Natural killer cell (primary cell): ENCODE measurements at regions not wholly inside any gene's neighbourhood (a gene's known extent, or its start where the extent isn't known, plus 50 kb on each side); places are given as distances from the start of the nearest gene placed in this dataset.

Experiments used
- ATAC-seq, 3 donors: fragments of 150-1000 bp in 2 of 3; fragments of 200-7000 bp in 1 of 3; cut with Tn5 transposase; 1 replicate in 1 of 3; 2 replicates in 2 of 3; pipeline ENCODE4 v1.10.0; 2021; ENCODE audit warnings: mild to moderate bottlenecking in 2 of 3, moderate library complexity in 2 of 3
- DNase-seq, 2 donors: peaks; one replicate each; pipeline versions ENCODE4 v3.0.0 to v3.0.0-alpha.2; 2013 to 2021; ENCODE audit warnings: mixed read lengths in 1 of 2
- H3K27ac ChIP-seq: one replicate; pipeline ENCODE4 v1.5.1; 2013; ENCODE audit warnings: mild to moderate bottlenecking, low read length
- H3K27me3 ChIP-seq: one replicate; pipeline ENCODE4 v1.6.1; 2013; ENCODE audit warnings: low read length; ENCODE audit not compliant: control insufficient read depth, insufficient read depth
- H3K36me3 ChIP-seq: one replicate; pipeline ENCODE4 v1.6.1; 2013; ENCODE audit warnings: low read length; ENCODE audit not compliant: control insufficient read depth, insufficient read depth
- H3K4me1 ChIP-seq: one replicate; pipeline ENCODE4 v1.6.1; 2013; ENCODE audit warnings: low read length; ENCODE audit not compliant: control insufficient read depth, insufficient read depth
- H3K4me3 ChIP-seq: one replicate; pipeline ENCODE4 v1.5.1; 2013; ENCODE audit warnings: low read length
- H3K9me3 ChIP-seq: one replicate; pipeline ENCODE4 v1.6.1; 2013; ENCODE audit warnings: low read length; ENCODE audit not compliant: control insufficient read depth, insufficient read depth
- H3K27ac Mint-ChIP-seq, 2 donors: one replicate each; pipeline ENCODE4 v1.8.0; 2022; ENCODE audit warnings: mild to moderate bottlenecking in 2 of 2, mixed read lengths in 2 of 2, moderate library complexity in 1 of 2
- H3K27me3 Mint-ChIP-seq, 2 donors: one replicate each; pipeline ENCODE4 v1.8.0; 2022; ENCODE audit warnings: low read depth in 2 of 2, mixed read lengths in 2 of 2
- H3K36me3 Mint-ChIP-seq: one replicate; pipeline ENCODE4 v1.8.0; 2022; ENCODE audit warnings: mixed read lengths
- H3K4me1 Mint-ChIP-seq, 2 donors: one replicate each; pipeline ENCODE4 v1.8.0; 2022; ENCODE audit warnings: mixed read lengths in 2 of 2
- H3K4me3 Mint-ChIP-seq: one replicate; pipeline ENCODE4 v1.8.0; 2022; ENCODE audit warnings: mild to moderate bottlenecking, moderate library complexity, mixed read lengths
- H3K9me3 Mint-ChIP-seq, 2 donors: one replicate each; pipeline ENCODE4 v1.8.0; 2022; ENCODE audit warnings: mixed read lengths in 2 of 2
- WGBS: methylation state at CpG from one replicate; pipeline ENCODE4 v1.1.7; 2013; ENCODE audit warnings: missing lambda C conversion rate; ENCODE audit not compliant: insufficient coverage; 5-methylcytosine and 5-hydroxymethylcytosine counted together
- intact Hi-C: fragments of 100-400 bp; cut with micrococcal nuclease; formaldehyde crosslinking; loops from one replicate; pipeline ENCODE4 v1.14.2; 2022
- TF ChIP-seq, protein P1 (sequence below): fragments of 200-600 bp; IDR thresholded peaks from one replicate; pipeline ENCODE4 v1.8.0; 2022; ENCODE audit warnings: antibody characterized with exemption

GRCh38 chr13:81726037-81726726 lies 1385.3 kb upstream of the SPRY2 start:
- Histone ChIP-seq H3K9me3 (peaks cover 5% of the 10 kb centered on the region), H3K27me3 (no peaks in the 10 kb centered on the region), H3K27ac (no peak overlapping the region), H3K4me3 (no peak overlapping the region), H3K36me3 (no peaks in the 10 kb centered on the region), H3K4me1 (no peaks in the 10 kb centered on the region)
- no peak for ATAC-seq
- Mint-ChIP-seq H3K36me3 (peaks cover 4% of the 10 kb centered on the region), H3K4me3 (no peak overlapping the region), H3K4me1 (no peaks in the 10 kb centered on the region), H3K9me3 (peaks cover 18 to 23% of the 10 kb centered on the region in 2 donors), H3K27ac (no peak overlapping the region), H3K27me3 (no peaks in the 10 kb centered on the region)
- 94% methylated on average over 14 of the region's 14 CpGs for WGBS
- DNase-seq = no peak
- TF ChIP-seq, protein P1, sequence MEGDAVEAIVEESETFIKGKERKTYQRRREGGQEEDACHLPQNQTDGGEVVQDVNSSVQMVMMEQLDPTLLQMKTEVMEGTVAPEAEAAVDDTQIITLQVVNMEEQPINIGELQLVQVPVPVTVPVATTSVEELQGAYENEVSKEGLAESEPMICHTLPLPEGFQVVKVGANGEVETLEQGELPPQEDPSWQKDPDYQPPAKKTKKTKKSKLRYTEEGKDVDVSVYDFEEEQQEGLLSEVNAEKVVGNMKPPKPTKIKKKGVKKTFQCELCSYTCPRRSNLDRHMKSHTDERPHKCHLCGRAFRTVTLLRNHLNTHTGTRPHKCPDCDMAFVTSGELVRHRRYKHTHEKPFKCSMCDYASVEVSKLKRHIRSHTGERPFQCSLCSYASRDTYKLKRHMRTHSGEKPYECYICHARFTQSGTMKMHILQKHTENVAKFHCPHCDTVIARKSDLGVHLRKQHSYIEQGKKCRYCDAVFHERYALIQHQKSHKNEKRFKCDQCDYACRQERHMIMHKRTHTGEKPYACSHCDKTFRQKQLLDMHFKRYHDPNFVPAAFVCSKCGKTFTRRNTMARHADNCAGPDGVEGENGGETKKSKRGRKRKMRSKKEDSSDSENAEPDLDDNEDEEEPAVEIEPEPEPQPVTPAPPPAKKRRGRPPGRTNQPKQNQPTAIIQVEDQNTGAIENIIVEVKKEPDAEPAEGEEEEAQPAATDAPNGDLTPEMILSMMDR = no peak
- intact Hi-C loops = no loop called here

GRCh38 chr13:81722456-81722855 lies 1381.5 kb upstream of the SPRY2 start:
- TF ChIP-seq, protein P1 = no peak
- H3K4me1 ChIP-seq = no peaks in the 10 kb centered on the region
- no peak overlapping the region for H3K4me3 Mint-ChIP-seq
- DNase-seq (no peak), ATAC-seq (no peak)
- H3K9me3 ChIP-seq = peaks cover 5% of the 10 kb centered on the region
- no peaks in the 10 kb centered on the region for H3K36me3 Mint-ChIP-seq
- no CpG with 5 or more reads among the region's 1 CpG for WGBS
- no peak overlapping the region for H3K27ac ChIP-seq
- peaks cover 12 to 25% of the 10 kb centered on the region in 2 donors for H3K9me3 Mint-ChIP-seq
- H3K36me3 ChIP-seq = no peaks in the 10 kb centered on the region
- H3K4me1 Mint-ChIP-seq = no peaks in the 10 kb centered on the region
- no peak overlapping the region for H3K4me3 ChIP-seq
- no peak overlapping the region for H3K27ac Mint-ChIP-seq
- no peaks in the 10 kb centered on the region for H3K27me3 Mint-ChIP-seq
- intact Hi-C loops = no loop called here
- no peaks in the 10 kb centered on the region for H3K27me3 ChIP-seq

- peaks cover 5% of the 10 kb centered on the region for H3K9me3 ChIP-seq
- no peaks in the 10 kb centered on the region for H3K27me3 ChIP-seq
- Mint-ChIP-seq H3K4me1 (no peaks in the 10 kb centered on the region), H3K36me3 (no peaks in the 10 kb centered on the region), H3K27me3 (no peaks in the 10 kb centered on the region), H3K4me3 (no peak overlapping the region), H3K9me3 (peaks cover 9 to 22% of the 10 kb centered on the region in 2 donors), H3K27ac (no peak overlapping the region)
- ATAC-seq (no peak), DNase-seq (no peak)
- H3K4me3 ChIP-seq = no peak overlapping the region
- no peaks in the 10 kb centered on the region for H3K36me3 ChIP-seq
- no peaks in the 10 kb centered on the region for H3K4me1 ChIP-seq
- no peak overlapping the region for H3K27ac ChIP-seq
- intact Hi-C loops = no loop called here
- TF ChIP-seq, protein P1 = no peak
These were observed 1380.5 kb upstream of the SPRY2 start for GRCh38 chr13:81721400-81721799.

DNA sequence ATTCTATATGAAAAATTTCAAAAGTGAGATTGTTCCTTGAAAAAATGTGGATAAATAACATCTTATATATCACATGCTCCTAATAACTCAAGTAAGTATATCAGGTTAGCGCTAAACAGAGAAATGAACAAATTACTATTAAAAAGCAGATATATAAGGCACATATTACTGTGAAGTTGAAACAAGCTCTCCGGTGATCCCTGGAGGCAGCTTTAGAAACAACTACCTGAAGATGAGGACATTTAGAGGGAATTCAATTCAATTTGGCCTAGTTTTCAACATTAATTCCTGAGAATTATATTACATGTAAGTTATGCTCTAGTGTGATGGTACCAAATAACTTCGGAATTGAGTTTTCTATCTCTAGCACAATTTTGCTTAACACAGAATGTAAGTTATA lies 1373.6 kb upstream of the SPRY2 start:
- H3K27me3 Mint-ChIP-seq = no peaks in the 10 kb centered on the region
- H3K4me1 Mint-ChIP-seq = no peaks in the 10 kb centered on the region
- no peaks in the 10 kb centered on the region for H3K36me3 ChIP-seq
- H3K27me3 ChIP-seq = no peaks in the 10 kb centered on the region
- WGBS = 60% methylated on average over 1 of the region's 3 CpGs
- no peak overlapping the region for H3K27ac Mint-ChIP-seq
- no peak overlapping the region for H3K4me3 ChIP-seq
- no peak overlapping the region for H3K4me3 Mint-ChIP-seq
- peaks cover 12% of the 10 kb centered on the region for H3K9me3 ChIP-seq
- no peaks in the 10 kb centered on the region for H3K36me3 Mint-ChIP-seq
- H3K27ac ChIP-seq = no peak overlapping the region
- H3K4me1 ChIP-seq = no peaks in the 10 kb centered on the region
- TF ChIP-seq, protein P1 = no peak
- peaks cover 14 to 22% of the 10 kb centered on the region in 2 donors for H3K9me3 Mint-ChIP-seq
- DNase-seq (no peak), ATAC-seq (no peak)
- intact Hi-C loops = no loop called here
